ENCODE measurements at regions not wholly inside any gene's neighbourhood (a gene's known extent, or its start where the extent isn't known, plus 50 kb on each side); places are given as distances from the start of the nearest gene placed in this dataset.
"Not testable (repeated sequence)": the region's sequence is repeated elsewhere in the genome, so short reads cannot be mapped to it uniquely, and the experiment has no call there.

DNA sequence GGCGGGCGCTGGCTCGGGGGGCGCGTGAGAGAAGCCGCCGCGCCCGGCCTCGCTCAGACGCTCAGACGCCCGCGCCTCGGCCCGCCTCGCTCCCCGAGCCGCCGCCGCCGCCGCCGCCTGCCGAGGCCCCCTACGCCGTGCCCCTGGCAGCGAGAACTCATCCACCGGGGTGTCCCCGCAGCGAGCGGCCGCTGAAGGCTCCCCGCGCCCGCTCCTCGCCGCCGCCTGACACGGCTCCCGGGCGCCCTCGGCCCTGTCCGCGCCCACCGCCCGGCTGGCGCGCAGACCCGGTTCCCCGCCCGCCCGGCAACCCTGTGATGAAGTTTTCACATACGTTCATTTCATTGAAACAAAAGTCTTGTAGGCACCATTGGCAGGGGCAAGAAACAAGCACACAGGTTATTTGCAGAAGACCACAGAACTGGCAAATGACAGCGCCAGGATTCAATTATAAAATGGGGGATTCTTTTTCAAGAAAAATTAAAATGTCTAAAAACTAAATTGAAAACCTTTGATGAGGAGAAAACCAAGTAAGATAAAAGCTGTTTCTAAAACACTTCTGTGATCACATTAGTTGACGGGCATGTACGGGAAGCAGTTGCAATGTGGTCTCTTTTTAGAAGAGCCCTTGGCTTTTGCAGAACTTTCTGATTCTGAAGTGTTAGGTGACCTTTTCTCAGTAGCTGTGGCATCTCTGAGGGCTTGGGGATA, 50.5 kb upstream of the TUBA3D start:
- peak; percentile 28 for DNase-seq

DNA sequence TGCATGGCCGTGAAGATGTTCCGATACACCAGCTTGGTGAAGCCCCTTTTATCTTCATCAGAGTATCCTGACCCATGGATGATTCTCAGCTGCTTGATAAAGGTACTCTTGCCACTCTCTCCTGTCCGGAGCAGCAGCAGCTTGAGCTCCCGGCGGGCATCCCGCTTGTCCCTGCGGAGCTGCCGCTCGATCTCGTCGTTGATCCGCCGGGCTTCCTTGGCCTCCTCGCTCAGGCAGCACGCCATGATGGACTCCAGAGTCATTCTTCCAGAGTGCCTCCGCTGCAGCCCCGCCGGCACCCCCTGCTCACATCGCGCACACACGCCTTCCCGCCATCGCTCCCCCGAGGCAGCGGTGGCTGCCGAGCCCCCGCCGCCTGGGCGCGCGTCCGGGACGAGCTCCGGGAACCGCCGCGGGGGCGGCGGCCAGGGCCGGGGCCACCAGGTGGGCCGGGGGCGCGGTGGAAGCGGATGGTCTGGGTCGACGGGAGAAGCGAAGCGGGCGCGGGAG, 51.3 kb upstream of the TUBA3D start:
- DNase-seq: not testable (repeated sequence)

DNA sequence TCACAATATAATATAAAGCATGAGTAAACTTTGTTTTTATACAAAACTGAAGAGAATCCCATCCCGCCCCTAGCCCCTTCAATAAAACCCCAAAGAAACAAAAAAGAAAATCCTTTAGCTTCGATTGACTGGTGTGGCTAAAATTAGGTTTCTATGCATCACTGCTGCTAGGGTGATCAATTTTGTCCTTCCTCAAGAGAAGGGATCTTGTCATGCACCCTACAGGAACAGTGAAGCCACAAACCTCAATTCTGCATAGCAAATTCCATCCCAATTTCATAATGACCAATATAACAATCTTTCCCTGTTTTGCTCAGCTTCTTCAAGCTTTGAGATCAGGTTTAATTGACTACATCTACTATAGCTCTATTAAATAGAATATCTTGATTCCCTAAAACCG, 55.2 kb upstream of the TUBA3D start:
- DNase-seq: not testable (repeated sequence)

DNA sequence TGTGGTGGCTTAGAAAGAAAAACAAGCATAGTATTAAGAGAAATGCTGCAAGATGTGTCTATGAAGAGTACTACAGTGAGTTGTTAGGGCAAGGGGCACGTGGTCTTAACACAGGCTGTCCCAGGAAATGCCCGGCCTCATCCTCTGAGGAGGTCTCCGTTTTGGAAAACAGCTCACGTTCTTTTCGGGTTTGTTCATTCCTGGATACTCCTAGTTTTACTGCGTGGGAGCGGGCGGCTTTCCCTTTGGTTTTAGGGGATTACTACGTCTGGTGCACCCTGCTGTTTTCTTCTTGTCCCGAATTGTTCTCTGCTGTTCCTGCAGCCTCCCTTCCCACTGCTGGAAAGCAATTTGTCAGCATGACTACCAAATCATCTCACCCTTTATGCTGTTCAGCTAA, 55.5 kb upstream of the RAB6D start:
- no peak for DNase-seq

DNA sequence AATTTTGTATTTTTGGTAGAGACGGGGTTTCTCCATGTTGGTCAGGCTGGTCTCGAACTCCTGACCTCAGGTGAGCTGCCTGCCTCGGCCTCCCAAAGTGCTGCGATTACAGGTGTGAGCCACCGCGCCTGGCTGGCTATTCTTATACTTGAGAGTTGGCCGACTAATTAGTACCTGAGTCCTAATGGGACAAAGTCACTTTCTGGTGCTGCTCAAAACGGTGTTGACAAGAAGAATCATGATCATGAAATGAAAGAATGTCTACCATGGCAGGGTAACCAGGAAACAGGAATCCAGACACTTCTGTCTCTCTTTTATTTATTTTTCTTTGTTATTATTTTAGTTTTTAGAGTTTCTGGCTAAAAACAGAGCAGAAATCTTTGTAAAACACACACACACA, 54.7 kb upstream of the RAB6D start:
- no peak for DNase-seq

DNA sequence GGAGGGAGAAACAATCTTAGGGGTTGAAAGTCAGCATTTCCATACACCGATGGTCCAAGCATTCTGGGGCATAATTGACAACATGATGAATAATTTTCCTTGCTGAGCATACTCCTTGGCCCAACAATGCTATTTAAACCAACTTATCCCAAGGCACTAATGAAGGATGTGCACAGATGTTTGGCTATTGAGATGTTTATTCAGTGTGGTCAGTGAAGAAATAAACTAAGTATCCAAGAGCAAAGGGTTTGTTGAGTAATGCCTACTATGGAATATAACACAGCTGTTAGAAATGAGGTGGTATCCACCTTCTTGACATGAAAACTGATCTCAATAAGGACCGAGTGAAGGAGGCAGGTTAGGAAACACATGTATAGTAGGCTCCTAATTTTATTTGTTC, 53.9 kb upstream of the RAB6D start:
- DNase-seq: no peak

DNA sequence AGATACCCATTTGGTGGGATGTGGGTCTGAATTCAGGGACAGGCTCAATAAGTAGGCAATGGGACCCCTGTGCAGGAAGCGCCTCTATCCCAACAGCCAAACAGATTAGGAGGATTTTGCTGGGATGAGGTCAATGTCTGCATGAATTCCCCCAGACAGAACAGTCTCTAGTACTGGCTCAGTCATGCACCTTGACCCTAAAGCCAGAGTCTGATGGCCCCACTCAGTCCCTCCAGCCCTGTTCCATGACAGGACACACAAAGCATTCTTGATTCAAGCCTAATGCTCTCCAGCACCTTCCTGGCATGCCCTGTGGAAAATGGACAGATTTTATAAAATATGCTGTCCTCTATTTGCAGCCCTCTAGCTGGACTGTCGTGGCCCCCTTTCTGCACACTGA, 49.8 kb upstream of the RAB6D start:
- DNase-seq: no peak

Data from tongue (tissue), 1 donor.